Fibroblast of lung (primary cell): ENCODE measurements at regions not wholly inside any gene's neighbourhood (a gene's known extent, or its start where the extent isn't known, plus 50 kb on each side); places are given as distances from the start of the nearest gene placed in this dataset.

ENCODE experiments used
- DNase-seq, 2 donors: peaks; one replicate each; pipeline versions ENCODE4 v3.0.0 to v3.0.0-alpha.2; 2010; ENCODE audit warnings: low read depth in 2 of 2
- H2AFZ ChIP-seq: 2 replicates; pipeline ENCODE4 v1.5.1; 2012; ENCODE audit warnings: low read length, control low read depth, inconsistent platforms
- H3K27ac ChIP-seq: 2 replicates; pipeline ENCODE4 v1.5.1; 2011; ENCODE audit warnings: low read length, control low read depth; ENCODE audit not compliant: insufficient read depth
- H3K27me3 ChIP-seq: 2 replicates; pipeline ENCODE4 v1.5.1; 2011; ENCODE audit warnings: mild to moderate bottlenecking, low read length; ENCODE audit not compliant: control insufficient read depth, insufficient read depth
- H3K36me3 ChIP-seq: 2 replicates; pipeline ENCODE4 v1.5.1; 2011; ENCODE audit warnings: low read length; ENCODE audit not compliant: control insufficient read depth, insufficient read depth
- H3K4me1 ChIP-seq: 2 replicates; pipeline ENCODE4 v1.5.1; 2011; ENCODE audit warnings: low read length; ENCODE audit not compliant: control insufficient read depth, insufficient read depth; ENCODE audit errors: extremely low read depth
- H3K4me2 ChIP-seq: 2 replicates; pipeline ENCODE4 v1.5.1; 2011; ENCODE audit warnings: low read length, control low read depth; ENCODE audit not compliant: insufficient read depth; ENCODE audit errors: extremely low read depth
- H3K4me3 ChIP-seq, 4 experiments: fragments of 200-600 bp in 1 of 4; sonication (generic) in 1 of 4; replicated peaks in 1 of 4; 2 replicates each; pipeline ENCODE4 v1.5.1; 2011 to 2016; ENCODE audit warnings: low read length in 4 of 4, low read depth in 3 of 4, mild to moderate bottlenecking in 3 of 4, control low read depth in 2 of 4, inconsistent platforms in 1 of 4, mixed read lengths in 1 of 4; ENCODE audit not compliant: insufficient read depth in 1 of 4; ENCODE audit errors: control extremely low read depth in 1 of 4
- H3K79me2 ChIP-seq: 2 replicates; pipeline ENCODE4 v1.5.1; 2012; ENCODE audit warnings: mild to moderate bottlenecking, low read length, inconsistent platforms; ENCODE audit not compliant: control insufficient read depth, insufficient read depth
- H3K9ac ChIP-seq: 2 replicates; pipeline ENCODE4 v1.5.1; 2011; ENCODE audit warnings: mild to moderate bottlenecking, low read length, control low read depth; ENCODE audit not compliant: insufficient read depth
- H3K9me3 ChIP-seq: 2 replicates; pipeline ENCODE4 v1.5.1; 2012; ENCODE audit warnings: low read depth, low read length; ENCODE audit not compliant: control insufficient read depth, insufficient read depth
- H4K20me1 ChIP-seq: 2 replicates; pipeline ENCODE4 v1.5.1; 2011; ENCODE audit warnings: low read length; ENCODE audit not compliant: control insufficient read depth, insufficient read depth; ENCODE audit errors: extremely low read depth
- CTCF ChIP-seq, 2 donors: IDR thresholded peaks in 1 of 2; conservative IDR thresholded peaks in 1 of 2; 1 replicate in 1 of 2; 2 replicates in 1 of 2; pipeline ENCODE4 v1.5.1; 2011 to 2012; ENCODE audit warnings: low read length in 2 of 2, control low read depth in 1 of 2, inconsistent platforms in 1 of 2, low read depth in 1 of 2, mild to moderate bottlenecking in 1 of 2
- EZH2 ChIP-seq: IDR thresholded peaks from 2 replicates; pipeline ENCODE4 v1.5.1; 2012; ENCODE audit warnings: low read length, control low read depth, mild to moderate bottlenecking; ENCODE audit errors: missing control alignments

GRCh38 chr4:147318586-147318985, 162.3 kb upstream of the EDNRA start:
- H4K20me1 ChIP-seq, result no peaks in the 10 kb centered on the region
- no peaks in the 10 kb centered on the region for H3K27me3 ChIP-seq
- no peaks in the 10 kb centered on the region for H3K9me3 ChIP-seq
- H3K36me3 ChIP-seq, result no peaks in the 10 kb centered on the region
- no peak overlapping the region for H2AFZ ChIP-seq
- H3K4me1 ChIP-seq, result no peaks in the 10 kb centered on the region
- H3K27ac ChIP-seq, result no peak overlapping the region
- DNase-seq, result peak; percentile 62 to 79
- no peak overlapping the region for H3K9ac ChIP-seq
- H3K4me2 ChIP-seq, result peak overlapping the region; percentile 56
- no peak overlapping the region for H3K4me3 ChIP-seq
- no peaks in the 10 kb centered on the region for H3K79me2 ChIP-seq
- TF ChIP-seq CTCF (conservative IDR thresholded peaks at IDR 0.05 in 1 of 2, IDR thresholded peaks at IDR 0.05 in 1 of 2; ENCODE audit: low read depth in 1 of 2, low read length in 2 of 2) (no peak), EZH2 (no peak)

- TF ChIP-seq CTCF (conservative IDR thresholded peaks at IDR 0.05 in 1 of 2, IDR thresholded peaks at IDR 0.05 in 1 of 2; ENCODE audit: low read depth in 1 of 2, low read length in 2 of 2) (no peak), EZH2 (no peak)
- Histone ChIP-seq H4K20me1 (no peaks in the 10 kb centered on the region), H3K36me3 (no peaks in the 10 kb centered on the region), H3K9ac (no peak overlapping the region), H3K4me1 (peaks cover 5% of the 10 kb centered on the region), H3K9me3 (no peaks in the 10 kb centered on the region), H2AFZ (no peak overlapping the region), H3K4me2 (no peak overlapping the region), H3K27me3 (no peaks in the 10 kb centered on the region), H3K27ac (no peak overlapping the region), H3K79me2 (no peaks in the 10 kb centered on the region), H3K4me3 (no peak overlapping the region)
- DNase-seq, result peak in 1 of 2 donors; percentile 71
Measured at GRCh38 chr4:147325571-147325981, 155.3 kb upstream of the EDNRA start.

GRCh38 chr4:147326591-147326990, 154.3 kb upstream of the EDNRA start:
- Histone ChIP-seq H3K79me2 (no peaks in the 10 kb centered on the region), H3K27ac (no peak overlapping the region), H4K20me1 (no peaks in the 10 kb centered on the region), H3K27me3 (no peaks in the 10 kb centered on the region), H3K36me3 (no peaks in the 10 kb centered on the region), H3K4me1 (peaks cover 5% of the 10 kb centered on the region), H3K4me2 (no peak overlapping the region), H3K9ac (no peak overlapping the region), H2AFZ (no peak overlapping the region), H3K4me3 (no peak overlapping the region), H3K9me3 (no peaks in the 10 kb centered on the region)
- DNase-seq, result peak; percentile 58 to 95
- TF ChIP-seq CTCF (conservative IDR thresholded peaks at IDR 0.05 in 1 of 2, IDR thresholded peaks at IDR 0.05 in 1 of 2; ENCODE audit: low read depth in 1 of 2, low read length in 2 of 2) (no peak), EZH2 (no peak)
